RWPE2 (cell line): ENCODE measurements at regions not wholly inside any gene's neighbourhood (a gene's known extent, or its start where the extent isn't known, plus 50 kb on each side); places are given as distances from the start of the nearest gene placed in this dataset.

ENCODE experiments used
- ATAC-seq: fragments of 200-7000 bp; cut with Tn5 transposase; 3 replicates; pipeline ENCODE4 v1.9.1; 2021; ENCODE audit warnings: low read depth
- DNase-seq: peaks from one replicate; pipeline ENCODE4 v3.0.0-alpha.2; 2020; ENCODE audit warnings: low spot score
- H3K27ac ChIP-seq: fragments of 450-650 bp; 2 replicates; pipeline ENCODE4 v1.5.1; 2017; ENCODE audit warnings: mild to moderate bottlenecking; ENCODE audit not compliant: poor library complexity, severe bottlenecking
- H3K27me3 ChIP-seq: fragments of 250-450 bp; sonication (Bioruptor Pico); 2 replicates; pipeline ENCODE4 v1.5.1; 2021; ENCODE audit warnings: mild to moderate bottlenecking, moderate library complexity; ENCODE audit not compliant: insufficient read depth, poor library complexity, severe bottlenecking
- H3K36me3 ChIP-seq: fragments of 250-450 bp; sonication (Bioruptor Pico); 2 replicates; pipeline ENCODE4 v1.5.1; 2020; ENCODE audit warnings: low read depth, mild to moderate bottlenecking, moderate library complexity
- H3K4me1 ChIP-seq: fragments of 250-450 bp; sonication (Bioruptor Pico); 2 replicates; pipeline ENCODE4 v1.5.1; 2021; ENCODE audit warnings: mild to moderate bottlenecking, moderate library complexity; ENCODE audit not compliant: insufficient read depth, poor library complexity, severe bottlenecking
- H3K4me3 ChIP-seq: fragments of 250-450 bp; sonication (Bioruptor Pico); 2 replicates; pipeline ENCODE4 v1.5.1; 2021; ENCODE audit warnings: mild to moderate bottlenecking, moderate library complexity; ENCODE audit not compliant: severe bottlenecking
- H3K9me3 ChIP-seq: fragments of 250-450 bp; sonication (Bioruptor Pico); 2 replicates; pipeline ENCODE4 v1.5.1; 2021; ENCODE audit warnings: mild to moderate bottlenecking, moderate library complexity; ENCODE audit not compliant: severe bottlenecking
- TF ChIP-seq, protein P1 (sequence below): fragments of 450-650 bp; IDR thresholded peaks from one replicate; pipeline ENCODE4 v1.5.1; 2017; ENCODE audit warnings: mild to moderate bottlenecking, moderate library complexity; ENCODE audit not compliant: poor library complexity, severe bottlenecking

DNA sequence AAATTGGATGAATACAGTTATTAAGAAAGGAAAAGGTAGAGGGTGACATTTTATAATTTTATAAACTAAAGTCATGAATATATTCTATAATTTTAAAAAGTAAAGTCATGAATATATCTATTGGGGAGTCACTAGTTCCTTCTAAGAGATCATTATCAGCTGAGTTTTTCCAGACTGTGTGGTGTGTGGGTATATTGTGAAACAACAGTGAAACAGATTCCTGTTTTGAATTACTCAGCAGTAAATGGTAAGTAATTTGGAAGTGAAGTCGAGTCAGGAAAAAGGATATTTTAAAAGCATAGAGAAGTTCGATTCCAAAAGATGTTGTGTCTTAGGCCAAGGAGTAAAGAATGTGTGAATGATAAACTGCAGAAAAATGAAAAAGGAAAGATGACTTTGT is 1018.2 kb upstream of the NXPH2 start:
- no peak overlapping the region for H3K4me3 ChIP-seq
- ATAC-seq, result no peak
- no peaks in the 10 kb centered on the region for H3K9me3 ChIP-seq
- TF ChIP-seq, protein P1, sequence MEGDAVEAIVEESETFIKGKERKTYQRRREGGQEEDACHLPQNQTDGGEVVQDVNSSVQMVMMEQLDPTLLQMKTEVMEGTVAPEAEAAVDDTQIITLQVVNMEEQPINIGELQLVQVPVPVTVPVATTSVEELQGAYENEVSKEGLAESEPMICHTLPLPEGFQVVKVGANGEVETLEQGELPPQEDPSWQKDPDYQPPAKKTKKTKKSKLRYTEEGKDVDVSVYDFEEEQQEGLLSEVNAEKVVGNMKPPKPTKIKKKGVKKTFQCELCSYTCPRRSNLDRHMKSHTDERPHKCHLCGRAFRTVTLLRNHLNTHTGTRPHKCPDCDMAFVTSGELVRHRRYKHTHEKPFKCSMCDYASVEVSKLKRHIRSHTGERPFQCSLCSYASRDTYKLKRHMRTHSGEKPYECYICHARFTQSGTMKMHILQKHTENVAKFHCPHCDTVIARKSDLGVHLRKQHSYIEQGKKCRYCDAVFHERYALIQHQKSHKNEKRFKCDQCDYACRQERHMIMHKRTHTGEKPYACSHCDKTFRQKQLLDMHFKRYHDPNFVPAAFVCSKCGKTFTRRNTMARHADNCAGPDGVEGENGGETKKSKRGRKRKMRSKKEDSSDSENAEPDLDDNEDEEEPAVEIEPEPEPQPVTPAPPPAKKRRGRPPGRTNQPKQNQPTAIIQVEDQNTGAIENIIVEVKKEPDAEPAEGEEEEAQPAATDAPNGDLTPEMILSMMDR, result no peak
- no peaks in the 10 kb centered on the region for H3K36me3 ChIP-seq
- DNase-seq, result no peak
- no peak overlapping the region for H3K27ac ChIP-seq
- H3K4me1 ChIP-seq, result no peaks in the 10 kb centered on the region
- peaks cover 11% of the 10 kb centered on the region for H3K27me3 ChIP-seq

DNA sequence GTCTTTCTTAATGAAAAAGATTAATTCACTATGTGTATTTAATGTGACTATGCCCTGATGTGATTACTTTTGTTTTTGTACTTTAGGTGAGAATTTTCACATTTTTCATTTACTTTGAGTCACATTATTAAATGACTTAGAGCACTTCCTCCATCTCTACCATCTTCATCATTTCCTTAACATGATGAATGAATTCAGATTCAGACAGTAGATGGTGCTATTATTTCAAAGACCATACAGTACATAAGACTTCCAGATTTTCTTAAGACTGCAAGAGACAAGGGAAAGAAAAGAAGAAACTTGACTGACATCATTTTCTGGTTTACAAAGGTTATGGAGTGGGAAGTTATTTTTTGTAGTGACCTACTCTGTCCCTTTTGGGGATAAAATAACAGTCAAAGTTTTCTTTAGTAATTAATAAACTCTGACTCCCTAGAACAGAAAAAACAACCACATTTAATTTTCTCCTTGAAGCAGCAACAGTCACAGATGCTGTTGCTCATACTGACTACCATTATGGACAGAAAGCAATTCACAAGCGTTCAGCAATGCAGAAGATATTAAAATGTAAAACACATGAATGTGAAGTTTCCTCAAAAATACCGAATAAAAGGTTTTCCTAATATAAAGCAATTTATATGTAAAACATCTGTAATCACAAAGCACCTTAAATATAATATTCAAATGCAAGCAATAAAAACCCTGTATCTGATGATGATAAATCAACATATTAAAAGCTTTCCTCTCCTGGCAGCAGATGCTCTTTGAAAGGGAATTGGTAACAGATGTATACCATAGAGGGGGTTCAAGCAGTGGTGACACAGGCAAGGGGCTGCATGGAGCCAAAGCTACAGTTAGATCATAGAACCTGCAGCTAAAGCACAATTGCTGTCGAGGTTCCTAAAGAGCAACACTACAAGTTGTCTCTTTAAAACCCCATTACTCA is 1010.9 kb upstream of the NXPH2 start:
- Histone ChIP-seq H3K9me3 (no peaks in the 10 kb centered on the region), H3K4me3 (no peak overlapping the region), H3K4me1 (no peaks in the 10 kb centered on the region), H3K36me3 (no peaks in the 10 kb centered on the region), H3K27me3 (peaks cover 8% of the 10 kb centered on the region), H3K27ac (no peak overlapping the region)
- DNase-seq, result no peak
- peak; percentile 61; the same call in 1 of the 3 replicates for ATAC-seq
- TF ChIP-seq, protein P1, result peak; percentile 55

DNA sequence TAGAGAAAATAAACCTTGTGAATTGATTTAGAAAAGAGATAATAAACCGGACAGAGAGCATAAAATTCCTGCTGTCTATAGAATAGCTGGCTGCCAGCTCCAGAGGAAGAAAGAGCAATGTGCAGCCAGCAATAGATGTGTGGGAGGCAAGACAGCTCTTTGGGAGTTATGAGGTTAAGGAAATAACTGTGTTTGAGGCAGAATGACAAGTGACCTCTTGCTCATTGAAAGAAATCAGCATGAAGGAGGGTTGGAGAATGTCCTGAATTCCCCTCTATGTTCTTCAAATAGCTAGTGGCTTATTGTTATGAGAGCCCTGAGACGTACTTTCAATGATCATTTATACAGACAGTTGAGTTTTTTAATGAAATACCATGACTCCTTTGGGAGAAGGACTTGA is 1009.9 kb upstream of the NXPH2 start:
- H3K36me3 ChIP-seq, result no peaks in the 10 kb centered on the region
- no peak for ATAC-seq
- TF ChIP-seq, protein P1, result no peak

DNA sequence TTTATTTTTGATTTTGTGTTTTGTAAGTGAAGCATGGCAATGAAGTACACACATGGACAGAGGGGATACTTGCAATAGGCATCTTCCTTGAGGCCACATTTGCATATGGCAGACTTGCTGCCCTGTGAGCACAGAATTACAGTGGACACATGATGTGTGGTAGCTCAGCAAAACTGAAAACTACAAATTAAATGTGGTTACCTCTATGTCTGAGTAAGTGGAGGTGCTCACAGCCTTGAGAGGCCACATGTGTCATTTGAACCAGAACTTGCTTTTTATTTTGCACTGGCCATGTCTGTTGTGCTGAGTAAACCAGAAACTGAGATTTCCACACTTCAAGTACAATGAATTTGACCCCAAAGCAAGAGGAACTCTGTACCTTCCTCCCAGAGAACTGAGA is 998.5 kb upstream of the NXPH2 start:
- Histone ChIP-seq H3K27me3 (no peaks in the 10 kb centered on the region), H3K4me3 (no peak overlapping the region), H3K27ac (no peak overlapping the region), H3K36me3 (no peaks in the 10 kb centered on the region), H3K4me1 (no peaks in the 10 kb centered on the region), H3K9me3 (no peaks in the 10 kb centered on the region)
- no peak for DNase-seq
- ATAC-seq, result no peak
- TF ChIP-seq, protein P1, result no peak

More for the DNA sequence above, 1009.9 kb upstream of the NXPH2 start:
- H3K9me3 ChIP-seq, result no peaks in the 10 kb centered on the region
- peaks cover 11% of the 10 kb centered on the region for H3K27me3 ChIP-seq
- H3K27ac ChIP-seq, result no peak overlapping the region
- DNase-seq, result no peak
- no peaks in the 10 kb centered on the region for H3K4me1 ChIP-seq
- no peak overlapping the region for H3K4me3 ChIP-seq
